PFSK-1 (cell line): ENCODE measurements at regions not wholly inside any gene's neighbourhood (a gene's known extent, or its start where the extent isn't known, plus 50 kb on each side); places are given as distances from the start of the nearest gene placed in this dataset.

Experiments used
- FOXP2 ChIP-seq: optimal IDR thresholded peaks from 2 replicates; pipeline ENCODE3; 2011; ENCODE audit warnings: borderline replicate concordance, control low read depth, inconsistent platforms; ENCODE audit not compliant: insufficient read depth; ENCODE audit errors: extremely low read length, extremely low read depth
- POLR2AphosphoS5 ChIP-seq: IDR thresholded peaks from 2 replicates; pipeline ENCODE4 v1.6.1; 2012; ENCODE audit warnings: low read depth, mild to moderate bottlenecking, control low read depth, low read length, moderate library complexity
- REST ChIP-seq, 2 experiments: IDR thresholded peaks; 2 replicates each; pipeline versions ENCODE4 v1.6.1 to v1.8.0; 2011 to 2012; ENCODE audit warnings: low read depth in 2 of 2, low read length in 2 of 2, control low read depth in 1 of 2, inconsistent platforms in 1 of 2, mild to moderate bottlenecking in 1 of 2, moderate library complexity in 1 of 2; ENCODE audit not compliant: insufficient read depth in 1 of 2
- SIN3A ChIP-seq: IDR thresholded peaks from 2 replicates; pipeline ENCODE4 v1.6.1; 2012; ENCODE audit warnings: mild to moderate bottlenecking, low read length, moderate library complexity, borderline replicate concordance; ENCODE audit not compliant: insufficient read depth
- TAF1 ChIP-seq: IDR thresholded peaks from 2 replicates; pipeline ENCODE4 v1.6.1; 2012; ENCODE audit warnings: low read length, control low read depth, borderline replicate concordance; ENCODE audit not compliant: insufficient read depth

GRCh38 chr5:21173036-21173435 lies 1185.0 kb upstream of the CDH18 start:
- no peak for TF ChIP-seq FOXP2
- TF ChIP-seq TAF1 = no peak
- no peak for TF ChIP-seq POLR2AphosphoS5
- TF ChIP-seq SIN3A = no peak
- TF ChIP-seq REST (IDR thresholded peaks at IDR 0.05; ENCODE audit: insufficient read depth in 1 of 2, low read depth in 2 of 2, low read length in 2 of 2) = no peak

- no peak for TF ChIP-seq SIN3A
- TF ChIP-seq POLR2AphosphoS5 = no peak
- TF ChIP-seq FOXP2 = no peak
- TF ChIP-seq REST (IDR thresholded peaks at IDR 0.05; ENCODE audit: insufficient read depth in 1 of 2, low read depth in 2 of 2, low read length in 2 of 2) = no peak
- TF ChIP-seq TAF1 = no peak
Measured at GRCh38 chr5:21171038-21171437, 1183.0 kb upstream of the CDH18 start.

GRCh38 chr5:21168557-21168956 lies 1180.6 kb upstream of the CDH18 start:
- TF ChIP-seq POLR2AphosphoS5 = no peak
- TF ChIP-seq SIN3A = no peak
- TF ChIP-seq REST (IDR thresholded peaks at IDR 0.05; ENCODE audit: insufficient read depth in 1 of 2, low read depth in 2 of 2, low read length in 2 of 2) = no peak
- TF ChIP-seq TAF1 = no peak
- no peak for TF ChIP-seq FOXP2

- TF ChIP-seq TAF1 (no peak), FOXP2 (no peak), POLR2AphosphoS5 (no peak), REST (IDR thresholded peaks at IDR 0.05; ENCODE audit: insufficient read depth in 1 of 2, low read depth in 2 of 2, low read length in 2 of 2) (no peak), SIN3A (no peak)
Measured at GRCh38 chr5:21165344-21165743, 1177.3 kb upstream of the CDH18 start.

- TF ChIP-seq TAF1 (no peak), REST (IDR thresholded peaks at IDR 0.05; ENCODE audit: insufficient read depth in 1 of 2, low read depth in 2 of 2, low read length in 2 of 2) (no peak), SIN3A (no peak), FOXP2 (no peak), POLR2AphosphoS5 (no peak)
Measured at GRCh38 chr5:21164425-21164824, 1176.4 kb upstream of the CDH18 start.
